ENCODE measurements at regions not wholly inside any gene's neighbourhood (a gene's known extent, or its start where the extent isn't known, plus 50 kb on each side); places are given as distances from the start of the nearest gene placed in this dataset.

- DNase-seq (ENCODE audit: low read depth), result no peak
- no peak overlapping the region for H3K4me3 ChIP-seq (ENCODE audit: low read length)
- TF ChIP-seq CTCF (conservative IDR thresholded peaks at IDR 0.05; ENCODE audit: low read depth, low read length), result no peak
These were observed 160.4 kb upstream of the SPACA1 start for GRCh38 chr6:87887266-87887665.

GRCh38 chr6:87884203-87884602 is 163.4 kb upstream of the SPACA1 start:
- no peak for TF ChIP-seq CTCF (conservative IDR thresholded peaks at IDR 0.05; ENCODE audit: low read depth, low read length)
- H3K4me3 ChIP-seq (ENCODE audit: low read length), result no peak overlapping the region
- no peak for DNase-seq (ENCODE audit: low read depth)

GRCh38 chr6:87881342-87881895 is 166.2 kb upstream of the SPACA1 start:
- no peak for TF ChIP-seq CTCF (conservative IDR thresholded peaks at IDR 0.05; ENCODE audit: low read depth, low read length)
- H3K4me3 ChIP-seq (ENCODE audit: low read length), result no peak overlapping the region
- no peak for DNase-seq (ENCODE audit: low read depth)

- H3K4me3 ChIP-seq (ENCODE audit: low read length), result no peak overlapping the region
- DNase-seq (ENCODE audit: low read depth), result no peak
- TF ChIP-seq CTCF (conservative IDR thresholded peaks at IDR 0.05; ENCODE audit: low read depth, low read length), result no peak
These were observed 168.3 kb upstream of the SPACA1 start for GRCh38 chr6:87879132-87879861.

- no peak for DNase-seq (ENCODE audit: low read depth)
- no peak overlapping the region for H3K4me3 ChIP-seq (ENCODE audit: low read length)
- no peak for TF ChIP-seq CTCF (conservative IDR thresholded peaks at IDR 0.05; ENCODE audit: low read depth, low read length)
These were observed 171.9 kb upstream of the SPACA1 start for GRCh38 chr6:87875781-87876180.

GRCh38 chr6:87873556-87873955 is 171.5 kb upstream of the AKIRIN2 start:
- DNase-seq (ENCODE audit: low read depth), result no peak
- no peak overlapping the region for H3K4me3 ChIP-seq (ENCODE audit: low read length)
- no peak for TF ChIP-seq CTCF (conservative IDR thresholded peaks at IDR 0.05; ENCODE audit: low read depth, low read length)

- TF ChIP-seq CTCF (conservative IDR thresholded peaks at IDR 0.05; ENCODE audit: low read depth, low read length), result no peak
- H3K4me3 ChIP-seq (ENCODE audit: low read length), result no peak overlapping the region
- DNase-seq (ENCODE audit: low read depth), result no peak
These were observed 168.5 kb upstream of the AKIRIN2 start for GRCh38 chr6:87870556-87870955.
